ENCODE measurements at regions not wholly inside any gene's neighbourhood (a gene's known extent, or its start where the extent isn't known, plus 50 kb on each side); places are given as distances from the start of the nearest gene placed in this dataset.

DNA sequence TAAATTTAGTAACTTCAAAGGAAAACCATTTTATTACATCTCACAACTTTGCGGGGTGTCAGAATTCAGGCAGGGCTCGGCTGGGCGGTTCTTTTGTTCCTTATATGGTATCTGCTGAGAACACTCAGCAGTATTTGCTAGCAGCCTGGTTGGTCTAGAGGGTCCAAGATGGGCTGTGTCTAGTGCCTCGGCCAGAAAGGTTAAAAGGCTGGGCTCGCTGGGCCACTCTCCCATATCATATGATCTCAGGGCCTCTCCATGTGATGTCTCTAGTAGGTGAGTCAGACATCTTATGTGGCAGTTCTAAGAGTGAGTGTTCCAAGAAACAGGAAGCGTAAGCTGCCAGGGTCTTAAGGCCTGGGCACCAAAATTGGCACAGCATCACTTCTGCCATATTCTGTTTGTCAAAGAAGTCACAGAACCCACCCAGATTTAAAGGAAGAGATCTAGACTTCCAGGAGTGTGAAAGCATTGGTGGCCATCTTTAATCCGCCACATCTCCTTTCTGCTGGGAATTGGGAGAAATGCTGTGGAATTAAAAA, 100.9 kb upstream of the ATP6AP2 start:
- no peak for TF ChIP-seq NCOA5 (CRISPR knock-in tag; IDR thresholded peaks at IDR 0.05)
- TF ChIP-seq TAF1 (CRISPR knock-in tag; IDR thresholded peaks at IDR 0.05), result no peak
- no peak for TF ChIP-seq KAT7 (CRISPR knock-in tag; IDR thresholded peaks at IDR 0.05; ENCODE audit: borderline replicate concordance)
- no peak for TF ChIP-seq IKZF1 (IDR thresholded peaks at IDR 0.05)
- TF ChIP-seq KDM5A (IDR thresholded peaks at IDR 0.05; ENCODE audit: borderline replicate concordance, low read length), result no peak
- TF ChIP-seq ZNF235 (CRISPR knock-in tag; IDR thresholded peaks at IDR 0.05; ENCODE audit: borderline replicate concordance), result no peak
- TF ChIP-seq, protein P1, sequence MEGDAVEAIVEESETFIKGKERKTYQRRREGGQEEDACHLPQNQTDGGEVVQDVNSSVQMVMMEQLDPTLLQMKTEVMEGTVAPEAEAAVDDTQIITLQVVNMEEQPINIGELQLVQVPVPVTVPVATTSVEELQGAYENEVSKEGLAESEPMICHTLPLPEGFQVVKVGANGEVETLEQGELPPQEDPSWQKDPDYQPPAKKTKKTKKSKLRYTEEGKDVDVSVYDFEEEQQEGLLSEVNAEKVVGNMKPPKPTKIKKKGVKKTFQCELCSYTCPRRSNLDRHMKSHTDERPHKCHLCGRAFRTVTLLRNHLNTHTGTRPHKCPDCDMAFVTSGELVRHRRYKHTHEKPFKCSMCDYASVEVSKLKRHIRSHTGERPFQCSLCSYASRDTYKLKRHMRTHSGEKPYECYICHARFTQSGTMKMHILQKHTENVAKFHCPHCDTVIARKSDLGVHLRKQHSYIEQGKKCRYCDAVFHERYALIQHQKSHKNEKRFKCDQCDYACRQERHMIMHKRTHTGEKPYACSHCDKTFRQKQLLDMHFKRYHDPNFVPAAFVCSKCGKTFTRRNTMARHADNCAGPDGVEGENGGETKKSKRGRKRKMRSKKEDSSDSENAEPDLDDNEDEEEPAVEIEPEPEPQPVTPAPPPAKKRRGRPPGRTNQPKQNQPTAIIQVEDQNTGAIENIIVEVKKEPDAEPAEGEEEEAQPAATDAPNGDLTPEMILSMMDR (CRISPR knock-in tag; IDR thresholded peaks at IDR 0.05), result no peak
- no peak for TF ChIP-seq POLR2AphosphoS5 (IDR thresholded peaks at IDR 0.05; ENCODE audit: low read depth, low read length)
- no peak for TF ChIP-seq POLR2A (IDR thresholded peaks at IDR 0.05; ENCODE audit: insufficient read depth in 1 of 2, low read depth in 2 of 2, low read length in 2 of 2)
- TF ChIP-seq BRCA1 (CRISPR knock-in tag; IDR thresholded peaks at IDR 0.05), result no peak
- TF ChIP-seq, protein P2, sequence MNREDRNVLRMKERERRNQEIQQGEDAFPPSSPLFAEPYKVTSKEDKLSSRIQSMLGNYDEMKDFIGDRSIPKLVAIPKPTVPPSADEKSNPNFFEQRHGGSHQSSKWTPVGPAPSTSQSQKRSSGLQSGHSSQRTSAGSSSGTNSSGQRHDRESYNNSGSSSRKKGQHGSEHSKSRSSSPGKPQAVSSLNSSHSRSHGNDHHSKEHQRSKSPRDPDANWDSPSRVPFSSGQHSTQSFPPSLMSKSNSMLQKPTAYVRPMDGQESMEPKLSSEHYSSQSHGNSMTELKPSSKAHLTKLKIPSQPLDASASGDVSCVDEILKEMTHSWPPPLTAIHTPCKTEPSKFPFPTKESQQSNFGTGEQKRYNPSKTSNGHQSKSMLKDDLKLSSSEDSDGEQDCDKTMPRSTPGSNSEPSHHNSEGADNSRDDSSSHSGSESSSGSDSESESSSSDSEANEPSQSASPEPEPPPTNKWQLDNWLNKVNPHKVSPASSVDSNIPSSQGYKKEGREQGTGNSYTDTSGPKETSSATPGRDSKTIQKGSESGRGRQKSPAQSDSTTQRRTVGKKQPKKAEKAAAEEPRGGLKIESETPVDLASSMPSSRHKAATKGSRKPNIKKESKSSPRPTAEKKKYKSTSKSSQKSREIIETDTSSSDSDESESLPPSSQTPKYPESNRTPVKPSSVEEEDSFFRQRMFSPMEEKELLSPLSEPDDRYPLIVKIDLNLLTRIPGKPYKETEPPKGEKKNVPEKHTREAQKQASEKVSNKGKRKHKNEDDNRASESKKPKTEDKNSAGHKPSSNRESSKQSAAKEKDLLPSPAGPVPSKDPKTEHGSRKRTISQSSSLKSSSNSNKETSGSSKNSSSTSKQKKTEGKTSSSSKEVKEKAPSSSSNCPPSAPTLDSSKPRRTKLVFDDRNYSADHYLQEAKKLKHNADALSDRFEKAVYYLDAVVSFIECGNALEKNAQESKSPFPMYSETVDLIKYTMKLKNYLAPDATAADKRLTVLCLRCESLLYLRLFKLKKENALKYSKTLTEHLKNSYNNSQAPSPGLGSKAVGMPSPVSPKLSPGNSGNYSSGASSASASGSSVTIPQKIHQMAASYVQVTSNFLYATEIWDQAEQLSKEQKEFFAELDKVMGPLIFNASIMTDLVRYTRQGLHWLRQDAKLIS (CRISPR knock-in tag; IDR thresholded peaks at IDR 0.05), result no peak

Data from HepG2 (cell line).